ENCODE measurements at regions not wholly inside any gene's neighbourhood (a gene's known extent, or its start where the extent isn't known, plus 50 kb on each side); places are given as distances from the start of the nearest gene placed in this dataset.
"Not testable (repeated sequence)": the region's sequence is repeated elsewhere in the genome, so short reads cannot be mapped to it uniquely, and the experiment has no call there.

GRCh38 chr6:73978330-73978729, 282.3 kb downstream of the CD109 start:
- H3K27me3 ChIP-seq (replicated peaks in 1 of 7), result no peaks in the 10 kb centered on the region
- WGBS, 5 donors, result 42 to 50% (median 46%) methylated on average over 2 of the region's 2 CpGs
- DNase-seq, result no peak
- H3K36me3 ChIP-seq, result no peaks in the 10 kb centered on the region
- no peaks in the 10 kb centered on the region for H3K4me1 ChIP-seq
- H3K4me3 ChIP-seq, result no peak overlapping the region
- TF ChIP-seq POLR2A (IDR thresholded peaks at IDR 0.05), result no peak
- TF ChIP-seq POLR2AphosphoS5 (IDR thresholded peaks at IDR 0.05), result no peak
- TF ChIP-seq, protein P1, sequence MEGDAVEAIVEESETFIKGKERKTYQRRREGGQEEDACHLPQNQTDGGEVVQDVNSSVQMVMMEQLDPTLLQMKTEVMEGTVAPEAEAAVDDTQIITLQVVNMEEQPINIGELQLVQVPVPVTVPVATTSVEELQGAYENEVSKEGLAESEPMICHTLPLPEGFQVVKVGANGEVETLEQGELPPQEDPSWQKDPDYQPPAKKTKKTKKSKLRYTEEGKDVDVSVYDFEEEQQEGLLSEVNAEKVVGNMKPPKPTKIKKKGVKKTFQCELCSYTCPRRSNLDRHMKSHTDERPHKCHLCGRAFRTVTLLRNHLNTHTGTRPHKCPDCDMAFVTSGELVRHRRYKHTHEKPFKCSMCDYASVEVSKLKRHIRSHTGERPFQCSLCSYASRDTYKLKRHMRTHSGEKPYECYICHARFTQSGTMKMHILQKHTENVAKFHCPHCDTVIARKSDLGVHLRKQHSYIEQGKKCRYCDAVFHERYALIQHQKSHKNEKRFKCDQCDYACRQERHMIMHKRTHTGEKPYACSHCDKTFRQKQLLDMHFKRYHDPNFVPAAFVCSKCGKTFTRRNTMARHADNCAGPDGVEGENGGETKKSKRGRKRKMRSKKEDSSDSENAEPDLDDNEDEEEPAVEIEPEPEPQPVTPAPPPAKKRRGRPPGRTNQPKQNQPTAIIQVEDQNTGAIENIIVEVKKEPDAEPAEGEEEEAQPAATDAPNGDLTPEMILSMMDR (IDR thresholded peaks at IDR 0.05 in 8 of 11, conservative IDR thresholded peaks at IDR 0.05 in 3 of 11), result no peak
- peaks cover 0 to 9% (median 0%) of the 10 kb centered on the region in 8 donors for H3K9me3 ChIP-seq
- no peak overlapping the region for H3K27ac ChIP-seq
- intact Hi-C loops (cut with DNase I; ENCODE audit: low total_unique reads), result no loop called here

GRCh38 chr6:73972518-73972917, 276.5 kb downstream of the CD109 start:
- DNase-seq; H3K9me3 ChIP-seq; intact Hi-C loops (cut with DNase I; ENCODE audit: low total_unique reads); H3K4me3 ChIP-seq; H3K4me1 ChIP-seq; H3K27me3 ChIP-seq (replicated peaks in 1 of 7); H3K36me3 ChIP-seq; H3K27ac ChIP-seq: not testable (repeated sequence)
- 77 to 93% (median 89%) methylated on average over 5 to 7 of the region's 7 CpGs for WGBS, 5 donors

DNA sequence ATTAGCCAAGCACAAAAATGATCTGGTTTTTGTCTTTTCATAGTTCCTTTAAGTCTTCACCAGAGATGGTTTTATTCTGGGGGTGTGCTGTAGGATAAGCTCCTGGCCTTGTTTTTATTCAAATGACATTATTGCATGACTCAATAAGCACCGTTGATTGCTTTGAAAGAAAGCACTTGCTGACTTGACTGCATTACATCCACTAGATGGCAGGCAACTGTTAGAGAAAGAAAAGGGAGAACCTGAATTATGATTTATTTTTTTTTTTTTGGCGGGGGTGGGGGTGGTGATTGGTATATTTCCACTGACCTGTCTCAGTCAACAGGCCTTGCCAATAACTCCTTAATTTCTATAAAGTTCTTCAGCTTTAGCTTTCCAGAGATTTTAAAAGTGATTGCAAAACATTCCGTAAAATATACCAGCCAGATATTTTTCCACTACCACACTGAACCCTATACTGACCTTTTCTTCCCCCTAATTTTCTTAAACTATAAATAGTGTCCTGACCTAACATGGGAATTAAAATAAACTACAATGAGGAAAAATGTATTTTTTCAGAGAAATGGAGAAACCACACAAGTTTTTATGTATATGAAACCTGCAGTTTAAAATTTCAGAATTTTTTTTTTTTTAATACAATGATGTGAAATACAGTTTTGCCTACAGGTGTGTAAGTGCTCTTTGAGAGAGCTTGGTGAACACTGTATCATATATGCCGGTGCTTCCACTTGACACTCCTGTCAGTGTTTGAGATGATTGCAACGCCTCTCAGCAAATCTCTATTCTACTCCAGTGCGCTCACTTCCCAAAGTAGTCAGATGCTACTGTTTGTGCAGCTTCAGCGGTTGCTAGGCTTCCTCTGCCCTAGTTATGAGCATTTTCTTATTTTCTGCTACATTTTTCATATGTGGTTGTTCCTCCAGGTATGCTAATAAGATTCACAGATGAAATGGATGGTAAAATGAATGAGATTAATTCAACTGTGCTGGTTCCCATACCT, 274.3 kb downstream of the CD109 start:
- H3K9me3 ChIP-seq, result no peaks in the 10 kb centered on the region
- no peak for TF ChIP-seq POLR2A (IDR thresholded peaks at IDR 0.05)
- TF ChIP-seq POLR2AphosphoS5 (IDR thresholded peaks at IDR 0.05), result no peak
- TF ChIP-seq, protein P1 (IDR thresholded peaks at IDR 0.05 in 8 of 11, conservative IDR thresholded peaks at IDR 0.05 in 3 of 11), result peak in 6 of 11 experiments; percentile 22 to 52 (median 38)
- DNase-seq, result no peak
- intact Hi-C loops (cut with DNase I; ENCODE audit: low total_unique reads), result no loop called here
- no peaks in the 10 kb centered on the region for H3K27me3 ChIP-seq (replicated peaks in 1 of 7)
- H3K4me3 ChIP-seq, result no peak overlapping the region
- no peak overlapping the region for H3K27ac ChIP-seq
- 51 to 57% (median 55%) methylated on average over 7 of the region's 7 CpGs for WGBS, 5 donors
- no peaks in the 10 kb centered on the region for H3K36me3 ChIP-seq
- H3K4me1 ChIP-seq, result no peaks in the 10 kb centered on the region

- WGBS, 5 donors, result 59 to 77% (median 71%) methylated on average over 2 of the region's 2 CpGs
- Histone ChIP-seq H3K4me1 (no peaks in the 10 kb centered on the region), H3K27ac (no peak overlapping the region), H3K27me3 (replicated peaks in 1 of 7) (no peaks in the 10 kb centered on the region), H3K36me3 (no peaks in the 10 kb centered on the region), H3K4me3 (no peak overlapping the region), H3K9me3 (no peaks in the 10 kb centered on the region)
- TF ChIP-seq, protein P1 (IDR thresholded peaks at IDR 0.05 in 8 of 11, conservative IDR thresholded peaks at IDR 0.05 in 3 of 11), result no peak
- TF ChIP-seq POLR2AphosphoS5 (IDR thresholded peaks at IDR 0.05) (no peak), POLR2A (IDR thresholded peaks at IDR 0.05) (no peak)
- intact Hi-C loops (cut with DNase I; ENCODE audit: low total_unique reads), result no loop called here
- no peak for DNase-seq
Observed at GRCh38 chr6:73968221-73968757, 272.3 kb downstream of the CD109 start.
